GM12864 (cell line): ENCODE measurements at regions not wholly inside any gene's neighbourhood (a gene's known extent, or its start where the extent isn't known, plus 50 kb on each side); places are given as distances from the start of the nearest gene placed in this dataset.
"Not testable (repeated sequence)": the region's sequence is repeated elsewhere in the genome, so short reads cannot be mapped to it uniquely, and the experiment has no call there.

Experiments used
- DNase-seq: peaks from one replicate; pipeline ENCODE4 v3.0.0-alpha.2; 2011; ENCODE audit warnings: low read depth
- H3K4me3 ChIP-seq: 2 replicates; pipeline ENCODE4 v1.5.1; 2011; ENCODE audit warnings: mild to moderate bottlenecking, low read depth, low read length, control low read depth
- TF ChIP-seq, protein P1 (sequence below): IDR thresholded peaks from 2 replicates; pipeline ENCODE4 v1.5.1; 2011; ENCODE audit warnings: low read depth, mild to moderate bottlenecking, moderate library complexity, low read length, control low read depth, inconsistent platforms; ENCODE audit errors: missing control alignments

- H3K4me3 ChIP-seq, result no peak overlapping the region
- no peak for DNase-seq
- TF ChIP-seq, protein P1, sequence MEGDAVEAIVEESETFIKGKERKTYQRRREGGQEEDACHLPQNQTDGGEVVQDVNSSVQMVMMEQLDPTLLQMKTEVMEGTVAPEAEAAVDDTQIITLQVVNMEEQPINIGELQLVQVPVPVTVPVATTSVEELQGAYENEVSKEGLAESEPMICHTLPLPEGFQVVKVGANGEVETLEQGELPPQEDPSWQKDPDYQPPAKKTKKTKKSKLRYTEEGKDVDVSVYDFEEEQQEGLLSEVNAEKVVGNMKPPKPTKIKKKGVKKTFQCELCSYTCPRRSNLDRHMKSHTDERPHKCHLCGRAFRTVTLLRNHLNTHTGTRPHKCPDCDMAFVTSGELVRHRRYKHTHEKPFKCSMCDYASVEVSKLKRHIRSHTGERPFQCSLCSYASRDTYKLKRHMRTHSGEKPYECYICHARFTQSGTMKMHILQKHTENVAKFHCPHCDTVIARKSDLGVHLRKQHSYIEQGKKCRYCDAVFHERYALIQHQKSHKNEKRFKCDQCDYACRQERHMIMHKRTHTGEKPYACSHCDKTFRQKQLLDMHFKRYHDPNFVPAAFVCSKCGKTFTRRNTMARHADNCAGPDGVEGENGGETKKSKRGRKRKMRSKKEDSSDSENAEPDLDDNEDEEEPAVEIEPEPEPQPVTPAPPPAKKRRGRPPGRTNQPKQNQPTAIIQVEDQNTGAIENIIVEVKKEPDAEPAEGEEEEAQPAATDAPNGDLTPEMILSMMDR, result no peak
These were observed 129.1 kb downstream of the S1PR1 start for GRCh38 chr1:101365878-101366277.

DNA sequence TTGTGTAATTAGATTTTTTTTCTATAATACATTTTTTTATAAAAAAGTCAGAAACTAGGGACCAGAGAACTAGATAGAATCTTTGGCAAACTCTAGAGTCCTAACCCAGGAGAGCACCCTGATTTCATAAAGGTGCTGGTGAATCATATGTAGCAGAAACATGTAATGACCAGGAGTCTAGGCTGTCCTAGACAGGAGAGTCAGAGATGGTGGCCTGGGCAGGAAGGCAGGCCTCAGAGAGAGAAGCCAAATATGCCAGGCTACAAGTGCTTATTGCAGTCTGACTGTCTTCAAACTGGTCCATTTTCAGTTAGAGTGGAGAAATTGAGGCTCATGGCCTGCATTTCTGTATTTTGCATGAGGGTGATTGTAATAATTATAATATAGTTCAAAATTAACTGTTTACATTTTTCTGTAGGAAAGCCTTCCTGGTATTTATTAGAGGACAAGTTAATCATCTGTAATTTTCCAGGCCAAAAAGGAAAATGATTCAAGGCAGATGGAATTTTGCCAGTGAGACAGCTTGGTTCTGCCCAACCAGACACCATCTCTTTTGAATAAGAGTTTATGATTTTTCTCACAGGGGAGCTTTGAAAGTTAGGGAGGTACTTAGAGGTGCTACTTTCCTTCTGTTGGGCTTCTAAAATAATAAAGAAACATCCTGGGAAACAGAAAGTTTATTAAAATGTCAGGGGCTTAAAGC is 129.8 kb downstream of the S1PR1 start:
- no peak overlapping the region for H3K4me3 ChIP-seq
- TF ChIP-seq, protein P1, result no peak
- DNase-seq, result no peak

DNA sequence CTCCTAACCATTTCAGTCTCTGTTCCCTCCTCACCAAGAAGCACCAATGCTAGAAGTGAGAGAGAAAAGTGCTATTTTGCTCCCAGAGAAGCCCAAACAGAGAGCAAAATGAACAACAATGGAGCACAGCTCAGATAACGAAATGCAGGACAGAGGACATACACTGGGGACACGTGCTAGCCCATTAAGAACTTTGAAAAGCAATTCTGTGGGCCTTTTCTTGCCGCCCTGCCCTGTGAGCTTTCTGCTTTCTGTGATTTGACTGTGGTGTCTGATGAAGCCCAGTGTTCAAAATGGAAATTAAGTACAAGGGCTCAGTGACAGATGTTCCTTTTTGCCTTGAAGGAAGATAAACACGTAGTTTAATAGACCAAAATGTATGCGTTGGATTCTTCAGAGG is 130.8 kb downstream of the S1PR1 start:
- DNase-seq, result no peak
- TF ChIP-seq, protein P1, result no peak
- no peak overlapping the region for H3K4me3 ChIP-seq

- TF ChIP-seq, protein P1, result no peak
- no peak overlapping the region for H3K4me3 ChIP-seq
- no peak for DNase-seq
These were observed 133.7 kb downstream of the S1PR1 start for GRCh38 chr1:101370488-101370887.

GRCh38 chr1:101371259-101371658 is 134.4 kb downstream of the S1PR1 start:
- TF ChIP-seq, protein P1, result no peak
- peak overlapping the region; percentile 55 for H3K4me3 ChIP-seq
- DNase-seq, result peak; percentile 92

GRCh38 chr1:101373570-101373969 is 136.8 kb downstream of the S1PR1 start:
- TF ChIP-seq, protein P1, result no peak
- DNase-seq, result no peak
- H3K4me3 ChIP-seq, result peak overlapping the region; percentile 49

- H3K4me3 ChIP-seq, DNase-seq: not testable (repeated sequence)
These were observed 138.6 kb downstream of the S1PR1 start for GRCh38 chr1:101375448-101375847.
